ENCODE measurements at regions not wholly inside any gene's neighbourhood (a gene's known extent, or its start where the extent isn't known, plus 50 kb on each side); places are given as distances from the start of the nearest gene placed in this dataset.

GRCh38 chr5:174175716-174176268 lies 130.3 kb downstream of the NSG2 start:
- TF ChIP-seq CTCF (IDR thresholded peaks at IDR 0.05; ENCODE audit: low read depth, low read length): no peak
- TF ChIP-seq POLR2A (IDR thresholded peaks at IDR 0.05; ENCODE audit: extremely low read depth, insufficient read length): no peak
- TF ChIP-seq MAX (IDR thresholded peaks at IDR 0.05; ENCODE audit: low read depth, low read length): no peak
